ENCODE measurements at regions not wholly inside any gene's neighbourhood (a gene's known extent, or its start where the extent isn't known, plus 50 kb on each side); places are given as distances from the start of the nearest gene placed in this dataset.

GRCh38 chr2:149800624-149801542 is 213.3 kb upstream of the MMADHC start:
- H3K36me3 ChIP-seq = no peaks in the 10 kb centered on the region
- TF ChIP-seq CTCF (IDR thresholded peaks at IDR 0.05 in 8 of 11, conservative IDR thresholded peaks at IDR 0.05 in 3 of 11) (no peak), POLR2AphosphoS5 (IDR thresholded peaks at IDR 0.05) (no peak), POLR2A (IDR thresholded peaks at IDR 0.05) (no peak)
- DNase-seq = no peak
- WGBS, 5 donors = 71 to 79% (median 77%) methylated on average over 7 of the region's 7 CpGs
- H3K9me3 ChIP-seq = peaks cover 0 to 6% (median 2%) of the 10 kb centered on the region in 8 donors
- intact Hi-C loops (cut with DNase I; ENCODE audit: low total_unique reads) = no loop called here
- H3K27ac ChIP-seq = no peak overlapping the region
- H3K27me3 ChIP-seq (replicated peaks in 1 of 7) = no peaks in the 10 kb centered on the region
- H3K4me3 ChIP-seq = no peak overlapping the region
- no peaks in the 10 kb centered on the region for H3K4me1 ChIP-seq

- peaks cover 0 to 7% (median 2%) of the 10 kb centered on the region in 8 donors for H3K9me3 ChIP-seq
- intact Hi-C loops (cut with DNase I; ENCODE audit: low total_unique reads) = no loop called here
- no peaks in the 10 kb centered on the region for H3K4me1 ChIP-seq
- no peak for DNase-seq
- TF ChIP-seq POLR2A (IDR thresholded peaks at IDR 0.05) (no peak), CTCF (IDR thresholded peaks at IDR 0.05 in 8 of 11, conservative IDR thresholded peaks at IDR 0.05 in 3 of 11) (peak in 4 of 11 experiments; percentile 14 to 37 (median 24))
- no peaks in the 10 kb centered on the region for H3K36me3 ChIP-seq
- H3K4me3 ChIP-seq = no peak overlapping the region
- H3K27me3 ChIP-seq (replicated peaks in 1 of 7) = no peaks in the 10 kb centered on the region
- WGBS, 5 donors = 31 to 48% (median 34%) methylated on average over 6 of the region's 6 CpGs
- H3K27ac ChIP-seq = no peak overlapping the region
Measured at GRCh38 chr2:149799013-149799705, 211.6 kb upstream of the MMADHC start.

- H3K4me3 ChIP-seq = no peak overlapping the region
- no peak for DNase-seq
- H3K27me3 ChIP-seq (replicated peaks in 1 of 7) = no peaks in the 10 kb centered on the region
- H3K4me1 ChIP-seq = no peaks in the 10 kb centered on the region
- H3K27ac ChIP-seq = no peak overlapping the region
- intact Hi-C loops (cut with DNase I; ENCODE audit: low total_unique reads) = no loop called here
- WGBS, 5 donors = 61 to 82% (median 70%) methylated on average over 1 of the region's 1 CpG
- TF ChIP-seq CTCF (IDR thresholded peaks at IDR 0.05 in 8 of 11, conservative IDR thresholded peaks at IDR 0.05 in 3 of 11) (no peak), POLR2A (IDR thresholded peaks at IDR 0.05) (no peak), POLR2AphosphoS5 (IDR thresholded peaks at IDR 0.05) (no peak)
- H3K36me3 ChIP-seq = no peaks in the 10 kb centered on the region
- peaks cover 0 to 5% (median 1%) of the 10 kb centered on the region in 8 donors for H3K9me3 ChIP-seq
Measured at GRCh38 chr2:149797030-149797429, 209.5 kb upstream of the MMADHC start.

GRCh38 chr2:149789549-149789948 is 202.0 kb upstream of the MMADHC start:
- H3K4me3 ChIP-seq = no peak overlapping the region
- no peaks in the 10 kb centered on the region for H3K36me3 ChIP-seq
- WGBS, 5 donors = 85 to 91% (median 90%) methylated on average over 3 of the region's 3 CpGs
- no peak for DNase-seq
- no peaks in the 10 kb centered on the region for H3K27me3 ChIP-seq (replicated peaks in 1 of 7)
- no peak overlapping the region for H3K27ac ChIP-seq
- no peaks in the 10 kb centered on the region for H3K4me1 ChIP-seq
- H3K9me3 ChIP-seq = peaks cover 0 to 6% (median 0%) of the 10 kb centered on the region in 8 donors
- TF ChIP-seq POLR2A (IDR thresholded peaks at IDR 0.05) (no peak), POLR2AphosphoS5 (IDR thresholded peaks at IDR 0.05) (no peak)
- intact Hi-C loops (cut with DNase I; ENCODE audit: low total_unique reads) = no loop called here

Measured in spleen (tissue), 11 donors.